Stimulated activated CD4-positive, alpha-beta T cell treated with anti-CD3 and anti-CD28 coated beads, Interleukin-1b, Interleukin-23, amount 100 ng/mL, for 24 hours (primary cell): ENCODE measurements at regions not wholly inside any gene's neighbourhood (a gene's known extent, or its start where the extent isn't known, plus 50 kb on each side); places are given as distances from the start of the nearest gene placed in this dataset.

Source experiments
- DNase-seq, 4 experiments: peaks; one replicate each; pipeline ENCODE4 v3.0.0-alpha.2; 2020; ENCODE audit warnings: low read depth in 4 of 4, low spot score in 1 of 4

GRCh38 chr15:97679106-97679688, 281.3 kb upstream of the ARRDC4 start:
- DNase-seq, result no peak

- no peak for DNase-seq
Measured at GRCh38 chr15:97680606-97681220, 279.8 kb upstream of the ARRDC4 start.

GRCh38 chr15:97683831-97684230, 276.7 kb upstream of the ARRDC4 start:
- DNase-seq, result no peak

GRCh38 chr15:97684249-97684648, 276.3 kb upstream of the ARRDC4 start:
- no peak for DNase-seq

- no peak for DNase-seq
Measured at GRCh38 chr15:97686324-97686723, 274.2 kb upstream of the ARRDC4 start.

GRCh38 chr15:97687654-97688053, 272.8 kb upstream of the ARRDC4 start:
- no peak for DNase-seq

GRCh38 chr15:97688177-97688576, 272.3 kb upstream of the ARRDC4 start:
- DNase-seq, result no peak

GRCh38 chr15:97688886-97689285, 271.6 kb upstream of the ARRDC4 start:
- DNase-seq, result no peak

- DNase-seq, result no peak
Measured at GRCh38 chr15:97691078-97691477, 269.4 kb upstream of the ARRDC4 start.

GRCh38 chr15:97691799-97692198, 268.7 kb upstream of the ARRDC4 start:
- DNase-seq, result no peak

- DNase-seq, result no peak
Measured at GRCh38 chr15:97692301-97693015, 268.0 kb upstream of the ARRDC4 start.

GRCh38 chr15:97694456-97694855, 266.0 kb upstream of the ARRDC4 start:
- DNase-seq, result no peak

GRCh38 chr15:97703400-97703799, 257.1 kb upstream of the ARRDC4 start:
- DNase-seq, result no peak

- no peak for DNase-seq
Measured at GRCh38 chr15:97706059-97706458, 254.4 kb upstream of the ARRDC4 start.

GRCh38 chr15:97708252-97708651, 252.3 kb upstream of the ARRDC4 start:
- no peak for DNase-seq

- DNase-seq, result no peak
Measured at GRCh38 chr15:97712530-97712929, 248.0 kb upstream of the ARRDC4 start.

GRCh38 chr15:97717806-97718205, 242.7 kb upstream of the ARRDC4 start:
- DNase-seq, result no peak

GRCh38 chr15:97718509-97718908, 242.0 kb upstream of the ARRDC4 start:
- no peak for DNase-seq

GRCh38 chr15:97728791-97729190, 231.7 kb upstream of the ARRDC4 start:
- DNase-seq, result no peak

GRCh38 chr15:97729270-97729669, 231.2 kb upstream of the ARRDC4 start:
- no peak for DNase-seq

- no peak for DNase-seq
Measured at GRCh38 chr15:97730315-97730714, 230.2 kb upstream of the ARRDC4 start.

- DNase-seq, result no peak
Measured at GRCh38 chr15:97731859-97732258, 228.6 kb upstream of the ARRDC4 start.

GRCh38 chr15:97733373-97733772, 227.1 kb upstream of the ARRDC4 start:
- no peak for DNase-seq
